ENCODE measurements at regions not wholly inside any gene's neighbourhood (a gene's known extent, or its start where the extent isn't known, plus 50 kb on each side); places are given as distances from the start of the nearest gene placed in this dataset.

GRCh38 chr5:13187186-13187585 lies 757.3 kb downstream of the DNAH5 start:
- no peak for TF ChIP-seq CTCF (IDR thresholded peaks at IDR 0.05 in 8 of 11, conservative IDR thresholded peaks at IDR 0.05 in 3 of 11)
- TF ChIP-seq POLR2A (IDR thresholded peaks at IDR 0.05), result no peak
